Stimulated activated naive CD4-positive, alpha-beta T cell treated with Interleukin-2 at 50 U/mL for 16 hours (primary cell): ENCODE measurements at regions not wholly inside any gene's neighbourhood (a gene's known extent, or its start where the extent isn't known, plus 50 kb on each side); places are given as distances from the start of the nearest gene placed in this dataset.
"Not testable (repeated sequence)": the region's sequence is repeated elsewhere in the genome, so short reads cannot be mapped to it uniquely, and the experiment has no call there.

Source experiments
- DNase-seq: peaks from one replicate; lab custom pipeline; 2025; lab: John Stamatoyannopoulos, UW

DNA sequence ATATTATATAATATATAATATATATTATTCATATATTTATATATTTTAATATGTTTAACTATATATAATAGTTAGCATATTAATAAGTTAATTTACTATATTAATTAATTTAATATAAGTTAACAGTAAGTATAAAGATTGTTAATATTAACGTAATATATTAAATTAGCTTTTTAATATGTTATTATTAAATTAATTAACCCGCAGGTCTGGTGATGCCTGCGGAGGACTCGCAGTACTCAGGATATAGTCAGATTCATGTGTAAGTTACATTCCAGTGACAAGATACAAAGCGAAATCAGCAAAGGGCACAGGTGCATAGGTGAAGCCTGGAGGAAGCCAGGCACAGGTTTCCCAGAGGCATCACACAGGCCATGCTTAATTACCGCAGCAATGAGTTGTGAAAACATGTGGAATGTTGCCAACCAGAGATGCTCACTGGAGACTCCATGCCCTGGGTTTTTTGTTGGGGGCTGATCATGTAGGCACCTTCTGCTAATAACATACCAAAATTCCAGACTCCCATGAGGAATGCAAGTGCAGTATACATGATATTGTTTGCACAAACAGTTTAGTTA, 130.4 kb upstream of the MPHOSPH6 start:
- no peak for DNase-seq

DNA sequence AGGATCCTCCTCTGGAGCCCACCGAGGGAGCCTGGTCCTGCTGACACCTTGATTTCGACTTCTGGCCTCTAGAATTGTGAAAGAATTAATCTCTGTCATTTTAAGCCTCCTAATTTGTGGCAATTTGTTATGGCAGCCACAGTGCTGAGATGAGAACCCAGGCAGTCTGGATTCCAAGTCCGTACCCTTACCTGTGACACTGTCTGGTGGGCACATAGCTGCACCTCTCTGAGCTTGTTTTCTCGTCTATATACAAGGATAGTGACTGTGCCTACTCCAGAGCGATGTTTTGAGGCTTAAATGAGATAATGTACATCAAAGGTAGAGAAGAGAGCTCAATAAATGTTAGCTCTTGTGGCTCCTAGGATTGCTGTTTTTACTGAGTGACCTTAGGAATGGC, 128.4 kb upstream of the MPHOSPH6 start:
- no peak for DNase-seq

DNA sequence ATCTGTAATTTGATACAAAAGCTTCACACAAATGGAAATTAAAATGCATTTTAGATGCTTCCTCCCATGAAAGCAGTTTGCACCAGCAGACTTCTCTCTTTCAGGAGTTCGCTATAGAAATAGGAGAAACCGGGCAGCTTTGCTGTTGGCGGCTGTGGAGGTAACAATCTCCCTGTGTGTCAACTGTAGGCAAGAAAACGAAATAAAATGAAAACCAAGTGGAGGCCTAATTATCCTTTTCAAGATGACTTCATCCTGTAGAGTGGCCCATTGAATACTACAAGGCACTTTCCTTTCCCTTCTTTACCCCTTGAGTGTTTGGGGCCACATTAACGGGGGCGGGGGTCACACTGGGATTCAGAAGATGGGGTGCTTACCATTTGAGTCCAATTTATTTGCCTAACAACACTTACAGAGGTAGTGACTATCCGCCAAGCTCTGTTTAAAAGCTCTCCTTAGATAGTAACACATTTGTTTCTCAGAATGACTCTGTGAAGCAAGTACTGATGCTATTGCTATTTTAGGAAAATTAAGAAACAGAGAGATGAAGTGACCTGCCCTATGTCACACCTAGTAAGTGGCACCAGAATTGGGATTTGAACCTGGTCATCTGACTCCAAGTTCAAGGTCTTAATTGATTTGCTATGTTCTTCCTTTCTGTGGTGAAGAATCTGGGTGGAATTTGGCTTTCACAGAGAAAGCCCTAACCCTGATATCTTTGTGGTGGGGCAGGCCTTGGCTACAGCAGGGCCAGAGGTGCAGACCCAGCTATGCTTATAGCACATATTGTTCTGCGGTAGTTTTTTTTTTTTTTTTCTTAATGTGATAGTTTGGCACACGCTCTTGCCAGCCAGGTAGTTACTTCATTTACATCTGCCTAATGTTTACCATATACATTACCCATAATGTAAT, 125.5 kb upstream of the MPHOSPH6 start:
- no peak for DNase-seq

DNA sequence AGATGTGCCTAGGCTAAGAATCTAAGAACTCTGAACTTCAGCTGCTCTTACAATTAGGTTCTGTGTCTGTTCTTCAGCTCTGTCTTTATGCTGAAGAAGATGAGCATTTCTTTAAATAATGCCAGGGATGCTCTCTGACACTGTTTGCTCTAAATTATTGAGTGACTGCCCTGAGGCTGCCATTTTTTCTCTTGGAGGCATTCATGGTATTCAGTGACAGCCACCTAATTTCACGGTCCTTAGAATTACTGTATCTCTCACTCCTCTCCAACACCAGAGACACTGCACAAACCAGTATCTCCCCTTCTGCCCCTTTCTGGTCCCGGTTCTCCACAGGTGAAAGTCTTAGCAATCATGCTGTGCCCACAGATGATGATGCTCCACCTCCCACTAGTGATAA, 123.6 kb upstream of the MPHOSPH6 start:
- DNase-seq, result no peak

DNA sequence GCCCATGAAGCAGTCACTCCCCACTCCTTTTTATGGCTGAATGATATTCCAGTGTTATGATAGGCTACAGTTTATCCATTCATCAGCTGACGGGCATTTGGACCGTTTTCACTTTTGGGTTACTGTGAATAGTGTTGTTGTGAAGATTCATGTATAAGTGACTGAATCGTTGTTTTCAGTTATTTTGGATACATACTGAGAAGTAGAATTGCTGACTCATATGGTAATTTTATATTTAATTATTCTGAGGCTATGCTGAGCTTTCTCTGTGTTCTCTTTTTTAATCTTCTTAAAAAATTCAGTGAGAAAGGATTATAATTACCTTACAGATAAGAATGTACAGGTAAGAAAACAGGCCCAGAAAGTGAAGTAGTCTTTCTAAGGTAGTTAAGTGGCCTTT, 117.9 kb upstream of the MPHOSPH6 start:
- no peak for DNase-seq

DNA sequence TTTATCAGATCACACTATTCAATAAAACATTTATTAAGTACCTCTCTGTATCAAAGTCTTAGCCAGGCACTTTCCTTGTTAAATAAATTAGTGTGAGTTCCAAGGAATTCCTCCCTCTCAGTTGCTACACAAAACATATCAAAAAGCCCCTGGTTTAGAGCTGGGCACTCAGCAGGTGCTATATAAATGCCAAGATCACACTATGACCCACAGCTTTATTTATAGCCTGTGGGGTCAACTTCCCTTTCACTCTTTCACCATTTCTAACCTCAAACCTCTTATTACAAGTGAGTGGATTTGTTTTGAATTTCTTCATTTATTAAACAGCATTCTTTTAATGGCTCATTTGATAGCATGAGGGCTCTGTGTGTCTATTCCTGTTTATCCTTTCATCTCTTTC, 112.6 kb upstream of the MPHOSPH6 start:
- no peak for DNase-seq

DNA sequence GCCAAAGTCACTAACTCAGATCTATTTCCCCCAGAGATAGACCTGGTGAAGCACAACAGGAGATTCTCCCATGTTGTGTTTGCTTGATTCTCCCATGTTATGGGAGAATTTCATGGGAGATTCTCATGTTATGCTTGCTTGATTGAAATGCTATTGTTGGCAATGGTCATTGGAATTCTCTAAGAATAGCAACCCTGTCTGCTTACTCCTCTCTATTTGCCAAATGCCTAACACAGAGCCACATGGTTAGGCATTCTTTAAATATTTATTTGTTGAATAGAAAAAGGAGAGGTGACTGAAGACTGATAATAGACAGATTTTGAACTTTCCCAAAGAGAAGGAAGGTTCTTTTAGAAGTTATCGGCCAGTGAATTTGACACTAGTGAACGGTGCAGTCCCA, 111.5 kb upstream of the MPHOSPH6 start:
- DNase-seq, result no peak

DNA sequence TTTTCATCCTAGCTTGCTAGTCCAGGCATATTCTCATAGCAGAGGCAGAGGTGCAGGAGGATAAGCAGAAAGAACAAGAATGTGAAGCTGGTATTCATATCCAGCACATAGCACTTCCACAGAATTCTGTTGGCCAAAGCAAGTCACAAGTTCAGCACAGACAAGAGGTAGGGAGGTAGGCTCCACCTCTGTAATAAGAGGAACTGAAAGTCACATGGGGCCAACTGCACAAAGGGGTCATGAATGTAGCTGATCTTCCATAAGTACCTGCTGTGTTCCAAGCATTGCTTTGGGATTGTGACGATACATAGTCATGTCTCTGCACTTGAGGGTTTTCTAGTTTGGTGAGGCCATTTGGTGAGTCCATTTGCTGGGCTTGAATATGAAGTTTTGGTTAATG, 110.8 kb upstream of the MPHOSPH6 start:
- DNase-seq, result no peak

DNA sequence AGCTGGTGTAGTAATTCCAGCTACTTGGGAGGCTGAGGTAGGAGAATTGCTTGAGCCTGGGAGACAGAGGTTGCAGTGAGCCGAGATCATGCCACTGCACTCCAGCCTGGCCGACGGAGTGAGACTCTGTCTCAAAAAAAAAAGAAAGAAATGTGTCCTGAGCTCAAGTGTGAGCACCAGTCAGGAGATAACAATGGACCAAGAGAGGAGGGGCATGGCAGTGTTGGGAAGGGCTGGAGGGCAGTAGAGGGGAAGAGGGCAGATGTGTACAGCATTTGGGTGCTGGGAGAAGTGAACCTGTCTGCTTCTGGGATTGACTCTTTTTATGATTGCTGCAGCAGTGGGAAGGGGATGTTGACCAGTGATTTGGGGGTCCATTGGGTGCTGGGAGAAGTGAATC, 105.3 kb upstream of the MPHOSPH6 start:
- not testable (repeated sequence) for DNase-seq

DNA sequence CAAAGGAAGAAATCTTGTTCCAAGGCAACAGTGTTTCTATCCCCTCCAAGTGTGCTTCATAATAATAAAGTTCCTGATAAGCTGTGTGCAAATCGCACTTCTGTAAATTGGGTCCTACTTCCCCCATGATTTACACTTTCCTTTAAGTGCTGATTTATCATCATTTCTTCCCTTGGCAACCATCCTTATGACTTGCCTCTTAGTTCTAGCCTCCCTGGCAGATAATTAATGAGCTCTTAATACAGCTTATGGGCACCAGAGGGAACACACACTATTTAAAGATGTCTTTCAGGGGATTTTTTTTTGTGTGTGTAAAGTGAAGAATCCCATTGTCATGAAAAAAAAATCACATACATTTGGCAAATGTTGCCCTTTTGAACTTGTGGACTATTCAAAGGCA, 101.6 kb upstream of the MPHOSPH6 start:
- no peak for DNase-seq

DNA sequence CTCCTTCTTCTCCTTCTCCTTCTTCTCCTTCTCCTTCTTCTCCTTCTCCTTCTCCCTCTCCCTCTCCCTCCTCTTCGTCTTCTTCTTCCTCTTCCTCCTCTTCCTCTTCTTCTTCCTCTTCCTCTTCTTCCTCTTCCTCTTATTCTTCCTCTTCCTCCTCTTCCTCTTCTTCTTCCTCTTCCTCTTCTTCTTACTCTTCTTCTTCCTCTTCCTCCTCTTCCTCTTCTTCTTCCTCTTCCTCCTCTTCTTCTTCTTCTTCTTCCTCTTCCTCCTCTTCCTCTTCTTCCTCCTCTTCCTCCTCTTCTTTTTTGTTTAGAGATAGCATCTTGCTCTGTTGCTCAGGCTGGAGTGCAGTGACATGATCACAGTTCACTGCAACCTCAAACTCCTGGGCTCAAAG, 97.7 kb upstream of the MPHOSPH6 start:
- DNase-seq, result not testable (repeated sequence)

DNA sequence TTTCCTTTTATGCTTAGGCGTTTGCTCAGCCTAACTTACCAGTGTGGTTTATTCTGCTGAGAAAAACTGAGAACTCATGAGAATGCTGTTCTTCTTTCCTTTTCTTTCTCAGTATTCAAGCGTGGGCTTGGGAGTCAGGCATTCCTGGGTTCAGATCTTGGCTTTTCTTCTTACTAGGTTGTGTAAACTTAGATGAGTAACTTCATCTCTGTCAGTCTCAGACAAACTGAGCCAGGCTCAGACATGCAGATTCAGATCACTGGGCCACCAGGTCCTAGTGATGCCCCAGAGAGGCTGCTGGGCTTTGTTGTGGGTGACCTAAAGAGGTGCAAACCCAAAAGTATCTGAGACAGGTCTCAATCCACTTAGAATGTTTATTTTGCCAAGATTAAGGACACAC, 95.8 kb upstream of the MPHOSPH6 start:
- DNase-seq, result no peak

DNA sequence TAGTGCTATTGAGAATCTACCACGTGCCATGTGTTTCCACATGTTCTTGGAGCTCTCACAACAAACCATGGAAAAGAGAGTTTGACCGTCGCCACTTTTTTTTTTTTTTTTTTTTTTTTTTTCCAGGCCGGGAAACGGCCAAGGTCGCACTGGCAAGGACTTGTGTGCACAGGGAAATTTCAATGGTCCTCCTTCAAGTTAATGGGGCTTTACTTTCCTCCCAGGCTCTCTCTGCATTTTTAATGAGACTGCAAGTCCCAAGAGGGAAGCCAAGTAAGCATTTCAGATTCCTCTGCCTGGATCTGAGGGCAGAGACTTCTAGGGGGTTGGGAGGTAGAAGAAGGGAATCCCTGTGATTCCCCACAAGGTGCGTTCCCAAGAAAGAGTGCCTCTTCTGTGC, 94.7 kb upstream of the MPHOSPH6 start:
- DNase-seq, result no peak

DNA sequence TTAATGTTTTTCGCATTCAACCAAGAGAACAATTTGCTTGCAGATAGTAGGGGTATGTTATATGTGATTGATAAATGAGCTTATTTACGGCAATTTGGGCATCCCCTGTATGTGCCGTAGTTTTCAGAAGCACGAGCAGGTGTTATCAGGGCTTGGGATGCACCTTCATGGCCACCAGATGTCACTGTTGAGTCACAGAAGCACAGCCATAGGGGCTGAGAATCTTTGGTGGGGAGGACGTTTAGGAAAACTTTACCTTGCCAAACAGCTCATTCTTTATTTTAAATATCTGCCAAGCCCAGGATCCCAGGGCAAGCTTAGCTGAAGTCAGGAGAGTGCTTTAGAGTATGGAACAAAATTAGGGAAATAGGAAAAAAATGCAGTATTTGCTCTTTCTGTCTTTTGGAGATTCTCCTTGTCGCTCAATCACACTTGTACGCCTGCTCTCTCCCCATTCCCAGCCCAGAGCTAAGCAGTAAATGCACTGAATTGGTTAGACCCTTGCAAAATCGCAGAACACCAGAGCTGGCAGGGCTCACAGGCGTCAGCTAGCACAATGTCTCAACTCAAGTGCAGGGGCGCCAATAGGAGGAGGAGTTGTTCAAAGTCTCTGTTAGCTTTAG, 93.6 kb upstream of the MPHOSPH6 start:
- DNase-seq, result peak; percentile 8

DNA sequence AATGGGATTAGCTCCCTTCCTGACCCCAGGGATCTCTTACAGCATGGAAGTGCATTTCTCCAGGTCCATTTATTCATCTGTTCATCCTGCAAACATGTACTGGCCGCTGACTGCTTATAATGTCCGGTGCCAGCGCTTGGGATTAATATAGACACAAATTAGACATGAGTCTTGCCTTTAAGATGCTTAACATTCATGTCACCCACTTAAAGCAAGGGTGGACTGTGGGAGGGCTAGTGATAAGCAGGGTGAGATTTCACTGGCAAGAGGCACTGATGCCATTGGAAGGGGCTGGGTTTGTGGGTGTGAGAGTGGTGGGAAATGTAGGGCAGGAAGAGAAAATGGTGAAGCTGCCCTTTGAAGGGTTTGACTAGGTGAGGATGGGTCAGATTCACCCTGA, 92.2 kb upstream of the MPHOSPH6 start:
- no peak for DNase-seq

DNA sequence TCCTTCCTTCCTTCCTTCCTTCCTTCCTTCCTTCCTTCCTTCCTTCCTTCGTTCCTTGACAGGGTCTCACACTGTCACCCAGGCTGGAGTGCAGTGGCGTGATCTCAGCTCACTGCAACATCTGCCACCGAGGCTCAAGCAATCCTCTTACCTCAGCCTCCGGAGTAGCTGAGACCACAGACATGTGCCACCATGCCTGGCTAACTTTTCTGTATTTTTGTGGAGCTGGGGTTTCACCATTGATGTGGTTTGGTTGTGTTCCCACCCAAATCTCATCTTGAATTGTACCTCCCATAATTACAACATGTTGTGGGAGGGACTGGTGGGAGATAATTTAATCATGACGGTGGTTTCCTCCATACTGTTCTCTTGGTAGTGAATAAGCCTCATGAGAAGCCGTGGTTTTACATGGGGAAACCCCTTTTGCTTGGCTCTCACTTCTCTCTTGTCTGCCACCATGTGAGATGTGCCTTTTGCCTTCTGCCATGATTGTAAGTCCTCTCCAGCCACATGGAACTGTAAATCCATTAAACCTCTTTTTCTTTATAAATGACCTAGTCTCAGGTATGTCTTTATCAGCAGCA, 90.3 kb upstream of the MPHOSPH6 start:
- no peak for DNase-seq

DNA sequence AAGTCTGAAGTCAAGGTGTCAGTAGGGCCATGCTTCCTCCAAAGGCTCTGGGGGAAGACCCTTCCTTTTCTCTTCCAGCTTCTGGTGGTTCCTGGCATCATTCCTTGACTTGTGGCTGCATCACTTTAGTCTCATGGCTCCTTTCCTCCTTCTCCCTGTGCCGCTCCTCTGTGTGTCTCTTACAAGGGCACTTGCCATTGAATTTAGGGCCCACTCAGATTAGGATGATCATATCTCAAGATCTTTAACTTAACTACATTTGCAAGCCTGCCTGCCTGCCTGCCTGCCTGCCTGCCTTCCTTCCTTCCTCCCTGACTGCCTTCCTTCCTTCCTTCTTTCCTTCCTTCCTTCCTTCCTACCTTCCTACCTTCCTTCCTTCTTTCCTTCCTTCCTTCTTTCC, 89.7 kb upstream of the MPHOSPH6 start:
- no peak for DNase-seq

DNA sequence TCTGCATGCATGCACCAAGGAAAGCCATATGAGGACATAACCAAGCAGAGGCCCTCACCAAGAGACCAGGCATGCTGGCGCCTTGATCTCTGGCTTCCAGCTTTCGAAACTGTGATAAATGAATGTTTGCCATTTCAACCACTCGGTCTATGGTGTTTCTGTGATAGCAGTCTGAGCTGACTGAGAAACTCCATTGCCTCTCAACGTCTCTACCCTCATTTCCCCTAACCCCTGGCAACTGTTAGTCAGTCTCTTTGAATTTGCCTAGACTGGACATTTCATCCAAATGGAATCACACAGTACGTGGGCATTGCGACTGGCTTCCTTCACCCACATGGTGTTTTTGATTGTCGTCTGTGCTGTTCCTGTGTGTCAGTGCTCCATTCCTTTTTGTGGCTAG, 88.0 kb upstream of the MPHOSPH6 start:
- no peak for DNase-seq

DNA sequence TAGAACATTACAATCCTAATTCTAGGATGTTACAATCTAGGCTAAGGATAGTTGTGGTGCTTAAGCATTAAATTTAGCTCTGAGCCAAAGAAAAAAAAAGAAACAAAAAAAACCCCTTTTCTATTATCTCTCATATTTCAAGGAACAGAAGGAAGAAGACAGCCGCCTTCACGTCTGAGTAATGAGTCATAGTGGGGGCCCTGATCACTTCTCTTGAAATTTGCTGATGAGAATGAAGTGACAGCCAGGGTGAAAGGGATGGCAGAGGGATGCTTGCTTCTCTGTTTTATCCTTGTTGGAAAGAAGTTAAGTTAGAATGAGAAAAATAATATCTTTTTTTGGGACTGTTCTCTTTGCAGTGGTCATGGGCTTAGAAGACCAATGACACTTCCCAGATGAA, 82.6 kb upstream of the MPHOSPH6 start:
- no peak for DNase-seq

DNA sequence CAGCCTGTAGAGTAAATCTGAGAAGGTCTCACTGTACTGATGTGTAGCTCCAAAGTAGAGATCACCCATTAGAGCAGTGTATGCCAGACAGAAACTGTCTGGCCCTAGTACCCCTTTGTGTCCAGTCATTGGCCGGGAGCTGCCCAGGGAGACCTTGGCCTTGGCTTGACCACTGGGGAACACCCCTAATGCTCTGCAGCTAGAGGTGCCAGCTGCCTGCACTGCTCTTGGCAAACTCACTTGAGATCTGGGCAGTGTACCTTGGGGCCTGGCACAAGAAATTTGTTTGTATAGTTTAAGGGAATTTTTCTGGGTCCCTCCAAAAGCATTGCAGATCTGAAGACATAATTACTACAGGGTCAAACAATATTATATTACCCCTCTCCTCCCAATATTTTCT, 78.7 kb upstream of the MPHOSPH6 start:
- DNase-seq, result no peak

DNA sequence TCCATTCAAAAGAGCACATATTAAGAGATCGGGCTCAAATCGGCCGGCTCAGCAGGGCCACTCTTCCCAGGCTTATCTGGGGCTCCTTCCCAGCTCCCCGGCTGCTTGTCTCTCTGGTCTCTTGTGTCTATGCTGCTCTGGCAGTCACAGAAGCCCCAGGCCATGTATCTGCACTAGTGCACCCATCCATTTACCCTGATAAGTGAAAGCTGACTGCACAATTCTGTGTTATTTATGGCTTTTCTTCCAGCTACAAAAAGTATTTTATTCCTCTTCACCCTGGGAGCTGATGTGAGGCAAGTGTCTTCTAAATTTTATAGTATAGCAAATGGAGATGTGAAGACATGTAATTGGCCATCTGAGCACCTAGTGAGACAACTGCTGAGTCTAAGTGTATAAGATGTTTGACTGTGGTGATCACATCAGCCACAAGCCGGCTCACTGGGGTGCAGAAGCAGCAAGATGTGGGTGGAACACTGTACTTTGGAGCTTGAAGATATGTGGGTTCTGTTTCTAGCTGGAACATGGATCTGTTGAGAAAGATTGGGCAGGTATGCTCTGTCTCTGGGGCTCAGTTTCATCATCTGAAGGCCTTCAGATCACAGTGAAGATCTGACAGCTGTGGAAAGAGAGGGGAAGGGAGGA, 78.1 kb upstream of the MPHOSPH6 start:
- no peak for DNase-seq

DNA sequence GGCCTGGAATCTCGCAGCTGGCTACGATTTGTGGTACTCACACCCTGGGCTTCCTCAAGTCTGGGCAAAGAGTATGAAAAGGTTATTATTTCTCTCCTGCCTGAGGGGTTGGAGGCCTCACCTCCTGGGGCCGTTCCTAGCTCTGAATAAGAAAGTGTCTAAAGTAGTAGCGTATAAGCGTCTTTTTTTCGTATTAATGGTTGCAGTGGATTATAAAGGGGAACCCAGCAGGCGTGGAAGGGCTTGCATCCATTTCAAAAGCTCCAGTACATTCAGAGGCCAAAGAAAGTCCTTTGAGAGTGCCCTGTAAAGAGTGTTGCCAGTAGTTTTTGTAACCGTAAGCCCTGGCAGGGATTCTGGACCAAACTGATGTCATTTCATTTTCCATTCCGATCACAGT, 72.2 kb upstream of the MPHOSPH6 start:
- no peak for DNase-seq
